H1 (cell line): ENCODE measurements at regions not wholly inside any gene's neighbourhood (a gene's known extent, or its start where the extent isn't known, plus 50 kb on each side); places are given as distances from the start of the nearest gene placed in this dataset.

Experiments
- CTCF ChIA-PET: fragments of 300-600 bp; sonication (Branson Sonifier 250); formaldehyde crosslinking; loops from one replicate; lab custom pipeline; 2021; ENCODE audit not compliant: partially characterized antibody; lab: Charles Lee
- POLR2A ChIA-PET: fragments of 300-600 bp; sonication (Branson Sonifier 250); formaldehyde crosslinking; loops from one replicate; lab custom pipeline; 2021; ENCODE audit warnings: inconsistent platforms; ENCODE audit not compliant: partially characterized antibody; lab: Charles Lee
- DNase-seq, 2 experiments: peaks; one replicate each; pipeline versions ENCODE4 v3.0.0 to v3.0.0-alpha.2; 2010 to 2022; ENCODE audit warnings: low spot score in 2 of 2, low read depth in 1 of 2, mixed read lengths in 1 of 2
- FAIRE-seq: peaks from 2 replicates; lab custom pipeline; 2011; peaks lifted over from hg19 to GRCh38; lab: Jason Lieb, UNC
- H2AFZ ChIP-seq: 2 replicates; pipeline ENCODE4 v1.8.1; 2012; ENCODE audit warnings: low read length, inconsistent platforms
- H2AK5ac ChIP-seq: 2 replicates; pipeline ENCODE4 v1.6.1; 2013; ENCODE audit warnings: low read depth, low read length
- H2BK120ac ChIP-seq: replicated peaks from 2 replicates; pipeline ENCODE3; 2013; ENCODE audit warnings: low read depth, low read length, inconsistent platforms
- H2BK12ac ChIP-seq: 2 replicates; pipeline ENCODE4 v1.6.1; 2013; ENCODE audit warnings: low read depth, low read length
- H2BK15ac ChIP-seq: 2 replicates; pipeline ENCODE4 v1.6.1; 2013; ENCODE audit warnings: low read length
- H2BK20ac ChIP-seq: 2 replicates; pipeline ENCODE4 v1.6.1; 2013; ENCODE audit warnings: low read length
- H2BK5ac ChIP-seq: 2 replicates; pipeline ENCODE4 v1.6.1; 2013; ENCODE audit warnings: low read depth, low read length
- H3K14ac ChIP-seq: 2 replicates; pipeline ENCODE4 v1.6.1; 2013; ENCODE audit warnings: inconsistent platforms; ENCODE audit not compliant: insufficient read length
- H3K18ac ChIP-seq: 2 replicates; pipeline ENCODE4 v1.6.1; 2013; ENCODE audit warnings: low read length; ENCODE audit errors: extremely low read depth
- H3K23ac ChIP-seq: 2 replicates; pipeline ENCODE4 v1.6.1; 2013; ENCODE audit warnings: inconsistent platforms; ENCODE audit not compliant: insufficient read length
- H3K23me2 ChIP-seq: 2 replicates; pipeline ENCODE4 v1.6.1; 2013; ENCODE audit warnings: low read depth, low read length
- H3K27ac ChIP-seq: 2 replicates; pipeline ENCODE4 v1.6.1; 2011; ENCODE audit warnings: low read depth, low read length, inconsistent platforms
- H3K27me3 ChIP-seq, 4 experiments: replicated peaks in 1 of 4; 1 replicate in 1 of 4; 2 replicates in 3 of 4; pipeline versions ENCODE4 v1.6.1 to v1.8.1; 2011 to 2013; ENCODE audit warnings: low read length in 3 of 4, mild to moderate bottlenecking in 3 of 4, inconsistent platforms in 2 of 4, mixed read lengths in 2 of 4, moderate library complexity in 1 of 4; ENCODE audit not compliant: control insufficient read depth in 3 of 4, insufficient read depth in 3 of 4; ENCODE audit errors: extremely low read depth in 1 of 4
- H3K36me3 ChIP-seq, 4 experiments: 2 replicates each; pipeline versions ENCODE4 v1.6.1 to v1.8.1; 2011 to 2013; ENCODE audit warnings: mild to moderate bottlenecking in 4 of 4, low read length in 3 of 4, moderate library complexity in 2 of 4, control low read depth in 1 of 4, inconsistent platforms in 1 of 4; ENCODE audit not compliant: insufficient read depth in 4 of 4, control insufficient read depth in 2 of 4
- H3K4ac ChIP-seq: replicated peaks from 2 replicates; pipeline ENCODE3; 2013; ENCODE audit warnings: low read length, low read depth, mixed read lengths, inconsistent platforms; ENCODE audit not compliant: insufficient read length
- H3K4me1 ChIP-seq, 4 experiments: replicated peaks in 1 of 4; 1 replicate in 1 of 4; 2 replicates in 3 of 4; pipeline versions ENCODE4 v1.6.1 to v1.8.1; 2011 to 2013; ENCODE audit warnings: low read length in 3 of 4, inconsistent platforms in 2 of 4, mixed read lengths in 1 of 4; ENCODE audit not compliant: insufficient read depth in 4 of 4, control insufficient read depth in 3 of 4
- H3K4me2 ChIP-seq, 2 experiments: 2 replicates each; pipeline versions ENCODE4 v1.6.1 to v1.8.1; 2011 to 2013; ENCODE audit warnings: low read depth in 2 of 2, low read length in 2 of 2, control low read depth in 1 of 2, inconsistent platforms in 1 of 2, mild to moderate bottlenecking in 1 of 2; ENCODE audit not compliant: insufficient read depth in 1 of 2
- H3K4me3 ChIP-seq, 4 experiments: fragments of 200-600, 300-600 bp in 1 of 4; sonication (generic), shearing (Covaris generic), sonication (Bioruptor Twin) in 1 of 4; 2 replicates each; pipeline versions ENCODE4 v1.5.1 to v1.8.1; 2011 to 2016; ENCODE audit warnings: low read length in 4 of 4, low read depth in 3 of 4, control low read depth in 2 of 4, inconsistent platforms in 2 of 4, mild to moderate bottlenecking in 2 of 4, mixed read lengths in 1 of 4, moderate library complexity in 1 of 4; ENCODE audit not compliant: insufficient read depth in 2 of 4; ENCODE audit errors: extremely low read depth in 1 of 4
- H3K56ac ChIP-seq: replicated peaks from 2 replicates; pipeline ENCODE3; 2013; ENCODE audit warnings: low read depth, mild to moderate bottlenecking, mixed read lengths, low read length, inconsistent platforms; ENCODE audit not compliant: insufficient read length
- H3K79me1 ChIP-seq: 2 replicates; pipeline ENCODE4 v1.6.1; 2013; ENCODE audit warnings: low read depth, low read length, control low read depth
- H3K79me2 ChIP-seq, 2 experiments: 2 replicates each; pipeline versions ENCODE4 v1.6.1 to v1.8.1; 2012 to 2013; ENCODE audit warnings: low read length in 2 of 2, mild to moderate bottlenecking in 2 of 2, inconsistent platforms in 1 of 2; ENCODE audit not compliant: insufficient read depth in 2 of 2, control insufficient read depth in 1 of 2
- H3K9ac ChIP-seq, 4 experiments: replicated peaks in 1 of 4; 1 replicate in 1 of 4; 2 replicates in 3 of 4; pipeline versions ENCODE4 v1.6.1 to v1.8.1; 2011 to 2013; ENCODE audit warnings: low read depth in 3 of 4, low read length in 3 of 4, control low read depth in 2 of 4, mild to moderate bottlenecking in 2 of 4, moderate library complexity in 2 of 4, inconsistent platforms in 1 of 4; ENCODE audit errors: extremely low read depth in 1 of 4
- H3K9me3 ChIP-seq, 2 experiments: 2 replicates each; pipeline versions ENCODE4 v1.6.1 to v1.8.1; 2012 to 2013; ENCODE audit warnings: mild to moderate bottlenecking in 2 of 2, moderate library complexity in 2 of 2, control low read depth in 1 of 2, inconsistent platforms in 1 of 2, low read depth in 1 of 2, low read length in 1 of 2, mixed read lengths in 1 of 2; ENCODE audit not compliant: insufficient read depth in 2 of 2
- H4K20me1 ChIP-seq, 2 experiments: replicated peaks in 1 of 2; 2 replicates each; pipeline versions ENCODE3 to v1.8.1; 2011 to 2013; ENCODE audit warnings: inconsistent platforms in 2 of 2, low read length in 2 of 2, mild to moderate bottlenecking in 1 of 2; ENCODE audit not compliant: insufficient read depth in 2 of 2, control insufficient read depth in 1 of 2
- H4K5ac ChIP-seq: 2 replicates; pipeline ENCODE4 v1.6.1; 2013; ENCODE audit warnings: low read length, low read depth, mixed read lengths, inconsistent platforms; ENCODE audit not compliant: insufficient read length
- H4K8ac ChIP-seq: 2 replicates; pipeline ENCODE4 v1.8.0; 2013; ENCODE audit warnings: mild to moderate bottlenecking, moderate library complexity, low read length, inconsistent platforms; ENCODE audit not compliant: insufficient read depth; ENCODE audit errors: extremely low read depth
- H4K91ac ChIP-seq: replicated peaks from 2 replicates; pipeline ENCODE3; 2013; ENCODE audit warnings: low read length, mixed read lengths, inconsistent platforms; ENCODE audit not compliant: insufficient read length
- CREB1 ChIP-seq: IDR thresholded peaks from 2 replicates; pipeline ENCODE4 v1.6.1; 2012; ENCODE audit warnings: inconsistent platforms
- HDAC2 ChIP-seq, 2 experiments: fragments of 300-600 bp in 1 of 2; sonication (generic) in 1 of 2; IDR thresholded peaks; 2 replicates each; pipeline ENCODE4 v1.6.1; 2011 to 2012; ENCODE audit warnings: low read depth in 2 of 2, low read length in 2 of 2, mild to moderate bottlenecking in 2 of 2, moderate library complexity in 2 of 2, borderline replicate concordance in 1 of 2, inconsistent platforms in 1 of 2
- HDAC6 ChIP-seq: IDR thresholded peaks from one replicate; pipeline ENCODE4 v1.7.1; 2012; ENCODE audit warnings: low read depth, mild to moderate bottlenecking, inconsistent platforms, low read length, moderate library complexity
- KDM1A ChIP-seq: fragments of 200-600, 300-600 bp; sonication (generic); IDR thresholded peaks from 2 replicates; pipeline ENCODE4 v1.7.1; 2016; ENCODE audit warnings: mild to moderate bottlenecking, low read length, borderline replicate concordance
- POU5F1 ChIP-seq: IDR thresholded peaks from 2 replicates; pipeline ENCODE4 v1.6.1; 2011; ENCODE audit warnings: low read depth, mild to moderate bottlenecking, low read length, moderate library complexity
- RBBP5 ChIP-seq: IDR thresholded peaks from 2 replicates; pipeline ENCODE4 v1.7.1; 2012; ENCODE audit warnings: low read depth, mild to moderate bottlenecking, inconsistent platforms, low read length, moderate library complexity, borderline replicate concordance
- SIX5 ChIP-seq: IDR thresholded peaks from 2 replicates; pipeline ENCODE4 v1.6.1; 2011; ENCODE audit warnings: mild to moderate bottlenecking, low read depth, low read length
- TEAD4 ChIP-seq: IDR thresholded peaks from 2 replicates; pipeline ENCODE4 v1.6.1; 2012; ENCODE audit warnings: low read depth, low read length, inconsistent platforms, mixed read lengths
- YY1 ChIP-seq: IDR thresholded peaks from 2 replicates; pipeline ENCODE4 v1.6.1; 2011; ENCODE audit warnings: low read depth, mild to moderate bottlenecking, low read length
- WGBS, 2 experiments: shearing (Covaris generic) in 1 of 2; methylation state at CpG; one replicate each; pipeline versions ENCODE4 v1.1.6 to v1.1.7; 2013 to 2015; ENCODE audit warnings: low lambda C conversion rate in 2 of 2, mixed read lengths in 2 of 2, inconsistent platforms in 1 of 2, low coverage in 1 of 2, missing lambda C conversion rate in 1 of 2; ENCODE audit not compliant: insufficient replicate concordance in 2 of 2, insufficient coverage in 1 of 2, insufficient read length in 1 of 2; ENCODE audit errors: extremely low coverage in 1 of 2, missing lambda C conversion rate in 1 of 2; 5-methylcytosine and 5-hydroxymethylcytosine counted together
- TF ChIP-seq, protein P1 (sequence below), 3 experiments: IDR thresholded peaks; 1 replicate in 2 of 3; 2 replicates in 1 of 3; pipeline versions ENCODE4 v1.5.1 to v1.6.1; 2011; ENCODE audit warnings: low read length in 3 of 3, mild to moderate bottlenecking in 3 of 3, inconsistent platforms in 2 of 3, low read depth in 1 of 3, moderate library complexity in 1 of 3; ENCODE audit not compliant: insufficient read depth in 1 of 3; ENCODE audit errors: control extremely low read depth in 1 of 3
- TF ChIP-seq, protein P2 (sequence below): IDR thresholded peaks from 2 replicates; pipeline ENCODE4 v1.6.1; 2012; ENCODE audit warnings: low read length, inconsistent platforms

DNA sequence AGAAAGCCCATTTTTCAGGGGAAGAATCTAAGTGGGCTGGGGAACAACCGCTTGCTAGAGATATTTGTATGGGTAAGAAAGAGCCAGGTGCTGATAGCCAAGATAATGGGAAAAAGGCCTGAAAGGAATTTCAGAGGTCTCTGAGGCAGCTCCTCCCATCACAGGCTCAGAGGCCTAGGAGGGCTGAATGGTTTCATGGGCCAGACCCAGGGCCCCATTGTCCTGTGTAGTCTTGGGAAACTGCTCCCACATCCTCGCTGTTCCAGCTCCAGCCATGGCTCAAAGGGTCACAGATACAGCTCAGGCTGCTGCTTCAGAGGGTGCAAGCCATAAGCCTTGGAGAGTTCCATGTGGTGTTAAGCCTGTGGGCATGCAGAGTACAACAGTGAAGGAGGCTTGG is 73.2 kb upstream of the ARHGAP20 start:
- ChIA-PET CTCF (interaction anchor here (0.6 to 0.9 kb wide), 2 partner anchors 10 to 19 kb away, joined by 3 to 4 read pairs; no protein-coding TSS in a partner anchor), POLR2A (no interaction called here)
- H3K79me2 ChIP-seq = no peaks in the 10 kb centered on the region
- peaks cover 6 to 7% of the 10 kb centered on the region in 2 experiments; a peak in 2 of 4 replicates for H3K9me3 ChIP-seq
- H2AK5ac ChIP-seq = no peak overlapping the region
- no peak for DNase-seq
- H3K14ac ChIP-seq = no peak overlapping the region
- H3K23me2 ChIP-seq = no peaks in the 10 kb centered on the region
- no peaks in the 10 kb centered on the region for H4K20me1 ChIP-seq
- no peak overlapping the region for H2BK5ac ChIP-seq
- H3K4me2 ChIP-seq = no peak overlapping the region
- H3K23ac ChIP-seq = no peak overlapping the region
- no peak overlapping the region for H3K9ac ChIP-seq
- no peak overlapping the region for H2BK15ac ChIP-seq
- no peak overlapping the region for H3K18ac ChIP-seq
- H2BK120ac ChIP-seq = no peak overlapping the region
- H4K8ac ChIP-seq = no peak overlapping the region
- H3K4me3 ChIP-seq = no peak overlapping the region
- no peak overlapping the region for H3K27ac ChIP-seq
- H3K27me3 ChIP-seq = no peaks in the 10 kb centered on the region
- WGBS, 2 experiments = 90% methylated on average over 2 of the region's 2 CpGs; no CpG with 5 or more reads in 1 of the 2 experiments
- H3K36me3 ChIP-seq = no peaks in the 10 kb centered on the region
- H3K79me1 ChIP-seq = no peaks in the 10 kb centered on the region
- no peak overlapping the region for H4K5ac ChIP-seq
- H2BK20ac ChIP-seq = no peak overlapping the region
- H3K4me1 ChIP-seq = no peaks in the 10 kb centered on the region
- H2AFZ ChIP-seq = no peak overlapping the region
- no peak overlapping the region for H3K56ac ChIP-seq
- H4K91ac ChIP-seq = no peak overlapping the region
- H2BK12ac ChIP-seq = no peak overlapping the region
- no peak overlapping the region for H3K4ac ChIP-seq
- no peak for FAIRE-seq
- TF ChIP-seq KDM1A (no peak), POU5F1 (no peak), HDAC6 (no peak), YY1 (no peak), RBBP5 (no peak), SIX5 (no peak), CREB1 (no peak), TEAD4 (no peak), HDAC2 (IDR thresholded peaks at IDR 0.05; ENCODE audit: borderline replicate concordance in 1 of 2, low read depth in 2 of 2, low read length in 2 of 2) (no peak)
- TF ChIP-seq, protein P1, sequence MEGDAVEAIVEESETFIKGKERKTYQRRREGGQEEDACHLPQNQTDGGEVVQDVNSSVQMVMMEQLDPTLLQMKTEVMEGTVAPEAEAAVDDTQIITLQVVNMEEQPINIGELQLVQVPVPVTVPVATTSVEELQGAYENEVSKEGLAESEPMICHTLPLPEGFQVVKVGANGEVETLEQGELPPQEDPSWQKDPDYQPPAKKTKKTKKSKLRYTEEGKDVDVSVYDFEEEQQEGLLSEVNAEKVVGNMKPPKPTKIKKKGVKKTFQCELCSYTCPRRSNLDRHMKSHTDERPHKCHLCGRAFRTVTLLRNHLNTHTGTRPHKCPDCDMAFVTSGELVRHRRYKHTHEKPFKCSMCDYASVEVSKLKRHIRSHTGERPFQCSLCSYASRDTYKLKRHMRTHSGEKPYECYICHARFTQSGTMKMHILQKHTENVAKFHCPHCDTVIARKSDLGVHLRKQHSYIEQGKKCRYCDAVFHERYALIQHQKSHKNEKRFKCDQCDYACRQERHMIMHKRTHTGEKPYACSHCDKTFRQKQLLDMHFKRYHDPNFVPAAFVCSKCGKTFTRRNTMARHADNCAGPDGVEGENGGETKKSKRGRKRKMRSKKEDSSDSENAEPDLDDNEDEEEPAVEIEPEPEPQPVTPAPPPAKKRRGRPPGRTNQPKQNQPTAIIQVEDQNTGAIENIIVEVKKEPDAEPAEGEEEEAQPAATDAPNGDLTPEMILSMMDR (IDR thresholded peaks at IDR 0.05; ENCODE audit: control extremely low read depth in 1 of 3, insufficient read depth in 1 of 3, low read depth in 1 of 3, low read length in 3 of 3) = no peak
- TF ChIP-seq, protein P2, sequence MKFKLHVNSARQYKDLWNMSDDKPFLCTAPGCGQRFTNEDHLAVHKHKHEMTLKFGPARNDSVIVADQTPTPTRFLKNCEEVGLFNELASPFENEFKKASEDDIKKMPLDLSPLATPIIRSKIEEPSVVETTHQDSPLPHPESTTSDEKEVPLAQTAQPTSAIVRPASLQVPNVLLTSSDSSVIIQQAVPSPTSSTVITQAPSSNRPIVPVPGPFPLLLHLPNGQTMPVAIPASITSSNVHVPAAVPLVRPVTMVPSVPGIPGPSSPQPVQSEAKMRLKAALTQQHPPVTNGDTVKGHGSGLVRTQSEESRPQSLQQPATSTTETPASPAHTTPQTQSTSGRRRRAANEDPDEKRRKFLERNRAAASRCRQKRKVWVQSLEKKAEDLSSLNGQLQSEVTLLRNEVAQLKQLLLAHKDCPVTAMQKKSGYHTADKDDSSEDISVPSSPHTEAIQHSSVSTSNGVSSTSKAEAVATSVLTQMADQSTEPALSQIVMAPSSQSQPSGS = no peak
